PC-3 (cell line): ENCODE measurements at regions not wholly inside any gene's neighbourhood (a gene's known extent, or its start where the extent isn't known, plus 50 kb on each side); places are given as distances from the start of the nearest gene placed in this dataset.

Source experiments
- CTCF ChIP-seq: fragments of 300-600 bp; sonication (generic); conservative IDR thresholded peaks from 2 replicates; pipeline ENCODE4 v1.5.1; 2017; ENCODE audit warnings: antibody characterized with exemption, low read depth, mild to moderate bottlenecking, low read length
- EZH2 ChIP-seq: fragments of 300-600 bp; sonication (generic); IDR thresholded peaks from one replicate; pipeline ENCODE4 v1.6.1; 2017; ENCODE audit warnings: antibody characterized with exemption, mild to moderate bottlenecking, low read length; ENCODE audit not compliant: unreplicated experiment
- EZH2phosphoT487 ChIP-seq: fragments of 300-600 bp; sonication (generic); IDR thresholded peaks from 2 replicates; pipeline ENCODE4 v1.6.1; 2018; ENCODE audit warnings: mild to moderate bottlenecking, antibody characterized with exemption, low read length, borderline replicate concordance

- TF ChIP-seq CTCF (no peak), EZH2phosphoT487 (no peak), EZH2 (no peak)
Observed at GRCh38 chr19:34305221-34306083, 51.1 kb downstream of the GARRE1 start.
